ENCODE measurements at regions not wholly inside any gene's neighbourhood (a gene's known extent, or its start where the extent isn't known, plus 50 kb on each side); places are given as distances from the start of the nearest gene placed in this dataset.

GRCh38 chr20:52775786-52776185 lies 196.4 kb upstream of the TSHZ2 start:
- TF ChIP-seq CTCF (conservative IDR thresholded peaks at IDR 0.05; ENCODE audit: low read length): no peak
- no peak for DNase-seq (ENCODE audit: low read depth)
- no peak overlapping the region for H3K4me3 ChIP-seq (ENCODE audit: low read length)

- no peak for TF ChIP-seq CTCF (conservative IDR thresholded peaks at IDR 0.05; ENCODE audit: low read length)
- no peak overlapping the region for H3K4me3 ChIP-seq (ENCODE audit: low read length)
- DNase-seq (ENCODE audit: low read depth): no peak
Observed at GRCh38 chr20:52768694-52769093, 203.5 kb upstream of the TSHZ2 start.

- TF ChIP-seq CTCF (conservative IDR thresholded peaks at IDR 0.05; ENCODE audit: low read length): no peak
- H3K4me3 ChIP-seq (ENCODE audit: low read length): no peak overlapping the region
- no peak for DNase-seq (ENCODE audit: low read depth)
Observed at GRCh38 chr20:52766645-52767435, 205.3 kb upstream of the TSHZ2 start.

- H3K4me3 ChIP-seq (ENCODE audit: low read length): no peak overlapping the region
- no peak for TF ChIP-seq CTCF (conservative IDR thresholded peaks at IDR 0.05; ENCODE audit: low read length)
- DNase-seq (ENCODE audit: low read depth): no peak
Observed at GRCh38 chr20:52763321-52763853, 208.8 kb upstream of the TSHZ2 start.

- no peak for DNase-seq (ENCODE audit: low read depth)
- H3K4me3 ChIP-seq (ENCODE audit: low read length): no peak overlapping the region
- TF ChIP-seq CTCF (conservative IDR thresholded peaks at IDR 0.05; ENCODE audit: low read length): no peak
Observed at GRCh38 chr20:52761867-52762266, 210.3 kb upstream of the TSHZ2 start.

- no peak for DNase-seq (ENCODE audit: low read depth)
- no peak for TF ChIP-seq CTCF (conservative IDR thresholded peaks at IDR 0.05; ENCODE audit: low read length)
Observed at GRCh38 chr20:52760791-52761190, 211.4 kb upstream of the TSHZ2 start.

GRCh38 chr20:52757411-52757810 lies 214.7 kb upstream of the TSHZ2 start:
- no peak for TF ChIP-seq CTCF (conservative IDR thresholded peaks at IDR 0.05; ENCODE audit: low read length)
- DNase-seq (ENCODE audit: low read depth): no peak

More at GRCh38 chr20:52760791-52761190, 211.4 kb upstream of the TSHZ2 start:
- H3K4me3 ChIP-seq (ENCODE audit: low read length): no peak overlapping the region

More at GRCh38 chr20:52757411-52757810, 214.7 kb upstream of the TSHZ2 start:
- no peak overlapping the region for H3K4me3 ChIP-seq (ENCODE audit: low read length)

Data from AG10803 (cell line).